GM06990 (cell line): ENCODE measurements at regions not wholly inside any gene's neighbourhood (a gene's known extent, or its start where the extent isn't known, plus 50 kb on each side); places are given as distances from the start of the nearest gene placed in this dataset.

Experiments used
- DNase-seq: peaks from one replicate; pipeline ENCODE4 v3.0.0-alpha.2; 2011; ENCODE audit not compliant: insufficient read length; ENCODE audit errors: extremely low read depth
- H3K27me3 ChIP-seq: replicated peaks from 2 replicates; pipeline ENCODE4 v1.6.0; 2011; ENCODE audit warnings: low read length; ENCODE audit not compliant: control insufficient read depth, insufficient read depth
- H3K36me3 ChIP-seq: 2 replicates; pipeline ENCODE4 v1.5.1; 2011; ENCODE audit warnings: low read length; ENCODE audit not compliant: control insufficient read depth, insufficient read depth
- H3K4me3 ChIP-seq: replicated peaks from 2 replicates; pipeline ENCODE4 v1.5.1; 2011; ENCODE audit warnings: low read depth, mild to moderate bottlenecking, control low read depth, low read length
- TF ChIP-seq, protein P1 (sequence below): IDR thresholded peaks from 2 replicates; pipeline ENCODE4 v1.5.1; 2011; ENCODE audit warnings: low read length, control low read depth, mild to moderate bottlenecking, inconsistent platforms; ENCODE audit not compliant: insufficient read depth, poor library complexity, severe bottlenecking

DNA sequence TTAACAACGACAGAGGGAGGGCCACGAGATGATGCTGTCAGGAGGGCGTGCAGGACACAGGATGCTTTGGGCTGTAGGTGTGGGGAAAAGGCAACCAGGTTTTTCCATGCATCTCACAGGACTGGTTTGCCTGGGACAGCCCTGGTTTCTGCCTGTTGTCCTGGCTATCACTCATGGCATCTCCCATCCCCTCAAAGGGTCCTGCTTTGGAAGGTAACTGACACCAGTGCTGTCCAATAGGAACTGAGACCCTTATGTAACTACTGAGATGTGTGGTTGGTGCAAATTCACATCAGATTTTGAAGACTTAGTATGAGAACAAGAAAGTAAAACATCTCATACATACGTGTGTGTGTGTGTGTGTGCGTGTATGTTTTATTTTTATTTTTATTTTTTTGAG, 144.2 kb downstream of the URI1 start:
- H3K36me3 ChIP-seq = no peaks in the 10 kb centered on the region
- no peak for DNase-seq
- H3K27me3 ChIP-seq = peaks cover 2% of the 10 kb centered on the region
- TF ChIP-seq, protein P1, sequence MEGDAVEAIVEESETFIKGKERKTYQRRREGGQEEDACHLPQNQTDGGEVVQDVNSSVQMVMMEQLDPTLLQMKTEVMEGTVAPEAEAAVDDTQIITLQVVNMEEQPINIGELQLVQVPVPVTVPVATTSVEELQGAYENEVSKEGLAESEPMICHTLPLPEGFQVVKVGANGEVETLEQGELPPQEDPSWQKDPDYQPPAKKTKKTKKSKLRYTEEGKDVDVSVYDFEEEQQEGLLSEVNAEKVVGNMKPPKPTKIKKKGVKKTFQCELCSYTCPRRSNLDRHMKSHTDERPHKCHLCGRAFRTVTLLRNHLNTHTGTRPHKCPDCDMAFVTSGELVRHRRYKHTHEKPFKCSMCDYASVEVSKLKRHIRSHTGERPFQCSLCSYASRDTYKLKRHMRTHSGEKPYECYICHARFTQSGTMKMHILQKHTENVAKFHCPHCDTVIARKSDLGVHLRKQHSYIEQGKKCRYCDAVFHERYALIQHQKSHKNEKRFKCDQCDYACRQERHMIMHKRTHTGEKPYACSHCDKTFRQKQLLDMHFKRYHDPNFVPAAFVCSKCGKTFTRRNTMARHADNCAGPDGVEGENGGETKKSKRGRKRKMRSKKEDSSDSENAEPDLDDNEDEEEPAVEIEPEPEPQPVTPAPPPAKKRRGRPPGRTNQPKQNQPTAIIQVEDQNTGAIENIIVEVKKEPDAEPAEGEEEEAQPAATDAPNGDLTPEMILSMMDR = no peak
- H3K4me3 ChIP-seq = no peak overlapping the region

DNA sequence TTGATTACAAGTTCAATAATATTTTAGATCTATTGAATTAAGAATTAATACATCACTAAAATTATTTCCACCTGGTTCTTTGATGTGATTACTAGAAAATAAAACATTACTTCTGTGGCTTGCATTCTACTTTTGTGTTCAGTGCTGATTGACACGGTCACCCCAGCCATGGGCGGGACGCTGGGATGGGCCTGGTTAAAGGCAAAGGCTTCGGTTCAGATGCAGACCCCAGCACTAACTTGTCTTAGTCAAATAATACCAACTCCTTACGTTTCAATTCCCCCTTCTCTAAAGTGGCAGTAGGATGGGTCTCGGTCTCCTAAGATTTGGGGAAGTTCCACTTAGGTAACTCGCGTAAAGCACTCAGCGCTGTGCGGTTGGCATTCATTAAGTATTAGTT, 144.9 kb downstream of the URI1 start:
- no peaks in the 10 kb centered on the region for H3K36me3 ChIP-seq
- H3K27me3 ChIP-seq = peaks cover 2% of the 10 kb centered on the region
- no peak for DNase-seq
- TF ChIP-seq, protein P1 = no peak
- H3K4me3 ChIP-seq = no peak overlapping the region

DNA sequence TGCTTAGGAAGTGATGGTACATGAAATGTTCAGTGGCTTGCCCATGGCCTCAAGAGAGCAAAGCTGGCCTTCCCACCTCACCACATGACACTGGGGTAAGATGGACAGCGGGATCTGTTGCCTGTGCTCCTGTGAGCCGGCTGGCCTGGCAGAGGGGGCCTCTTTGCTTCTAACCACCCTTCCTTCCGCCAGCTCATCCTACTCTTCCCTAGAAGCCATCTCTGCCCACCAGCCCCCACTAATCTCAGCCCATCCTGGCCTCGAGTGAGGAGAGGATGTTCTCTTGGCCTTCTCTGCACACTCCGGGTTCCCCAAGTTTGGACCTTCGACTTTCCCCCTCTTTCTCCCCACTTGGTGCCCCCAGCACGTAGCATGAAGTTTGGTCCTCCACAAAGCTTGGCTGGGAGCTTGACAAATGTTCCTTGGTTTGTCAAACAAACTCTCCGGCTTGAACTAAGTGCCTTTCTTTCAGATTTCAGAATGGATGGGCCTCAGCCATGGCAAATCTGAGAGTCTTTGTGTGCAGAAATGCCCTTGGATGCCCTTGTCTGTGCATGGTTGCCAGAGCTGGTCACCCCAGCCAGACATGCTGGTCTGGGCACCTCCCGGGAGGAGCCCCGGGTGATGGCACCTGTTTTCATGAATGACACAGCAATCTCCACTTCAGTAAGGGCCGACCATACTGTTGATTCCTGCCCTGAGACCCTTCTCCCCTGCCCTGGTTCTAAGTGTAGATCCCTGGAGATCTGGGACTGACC, 145.5 kb downstream of the URI1 start:
- H3K4me3 ChIP-seq = no peak overlapping the region
- peaks cover 2% of the 10 kb centered on the region for H3K27me3 ChIP-seq
- DNase-seq = no peak
- no peaks in the 10 kb centered on the region for H3K36me3 ChIP-seq
- TF ChIP-seq, protein P1 = no peak

DNA sequence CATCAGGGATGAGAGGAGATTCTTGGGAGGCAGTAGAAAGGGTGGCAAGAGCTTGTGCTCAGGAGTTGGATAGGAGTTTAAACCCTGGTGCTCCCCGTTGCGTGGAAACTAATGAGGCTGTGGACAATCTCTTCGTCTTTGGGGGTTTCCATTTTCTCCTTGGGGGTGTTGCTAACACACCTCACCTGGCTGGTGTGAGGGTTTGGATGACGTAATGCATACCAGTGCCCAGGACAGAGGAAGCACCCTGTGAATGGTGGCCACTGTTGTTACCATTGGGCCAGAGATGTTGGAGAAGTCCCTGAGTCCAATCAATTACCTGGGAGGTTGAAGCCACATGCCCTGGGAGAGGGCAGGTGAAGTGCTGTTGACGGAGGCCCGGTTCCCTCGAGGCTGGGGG, 146.5 kb downstream of the URI1 start:
- DNase-seq = no peak
- TF ChIP-seq, protein P1 = no peak
- no peak overlapping the region for H3K4me3 ChIP-seq
- H3K27me3 ChIP-seq = peaks cover 2% of the 10 kb centered on the region
- H3K36me3 ChIP-seq = no peaks in the 10 kb centered on the region

DNA sequence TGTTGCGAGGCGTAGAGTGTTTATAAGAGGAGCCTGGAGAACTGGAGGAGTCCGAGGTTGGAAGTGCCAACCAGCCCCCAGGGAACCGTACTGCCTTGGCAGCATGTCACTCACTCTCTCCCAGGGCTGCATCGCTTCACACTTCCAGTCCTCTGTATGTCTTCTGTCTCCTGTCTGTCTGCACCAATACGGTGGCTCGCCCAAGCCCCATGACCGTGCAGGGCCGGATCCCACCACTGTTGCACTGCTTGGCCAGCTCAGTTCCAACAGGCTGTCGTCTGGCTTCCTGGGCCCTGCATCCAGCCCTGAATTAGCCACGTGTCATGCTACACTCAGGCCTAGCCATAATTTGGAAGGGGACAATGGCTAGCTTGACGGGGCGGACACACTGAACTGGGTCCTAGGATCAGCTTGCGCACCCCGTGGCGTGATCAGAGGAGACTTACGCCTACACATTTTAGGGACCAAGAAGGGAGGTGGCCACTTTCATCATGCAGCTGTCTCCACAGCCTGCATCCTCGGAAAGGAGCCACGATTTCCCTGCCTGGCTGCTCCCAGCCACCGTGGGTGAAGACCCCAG, 147.1 kb downstream of the URI1 start:
- no peak for DNase-seq
- Histone ChIP-seq H3K36me3 (no peaks in the 10 kb centered on the region), H3K27me3 (peaks cover 2% of the 10 kb centered on the region), H3K4me3 (no peak overlapping the region)
- TF ChIP-seq, protein P1 = no peak
